LNCAP (cell line): ENCODE measurements at regions not wholly inside any gene's neighbourhood (a gene's known extent, or its start where the extent isn't known, plus 50 kb on each side); places are given as distances from the start of the nearest gene placed in this dataset.

Source experiments
- TF ChIP-seq, protein P1 (sequence below): fragments of 450-650 bp; IDR thresholded peaks from 2 replicates; pipeline ENCODE4 v1.5.1; 2017; ENCODE audit warnings: mild to moderate bottlenecking

DNA sequence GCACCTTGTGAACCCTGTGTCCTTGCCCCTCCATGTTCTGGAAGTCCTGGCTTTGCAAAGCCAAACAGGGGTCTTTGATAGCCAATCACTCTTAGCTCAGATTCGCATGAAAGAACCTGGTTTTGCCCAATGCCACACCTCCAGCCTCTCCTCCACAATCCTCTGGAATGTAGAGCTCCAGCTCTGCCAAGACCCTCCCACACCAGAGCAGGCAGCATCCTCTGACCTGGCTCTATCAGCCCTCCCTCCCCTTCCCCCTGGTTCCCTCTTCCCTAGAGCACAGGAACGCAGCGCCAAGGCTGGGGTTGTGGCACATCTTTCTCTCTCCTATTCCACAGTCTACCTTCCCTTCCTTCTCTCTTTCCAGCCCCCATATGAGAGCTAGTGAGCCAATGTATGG is 133.3 kb downstream of the RPLP1 start:
- TF ChIP-seq, protein P1, sequence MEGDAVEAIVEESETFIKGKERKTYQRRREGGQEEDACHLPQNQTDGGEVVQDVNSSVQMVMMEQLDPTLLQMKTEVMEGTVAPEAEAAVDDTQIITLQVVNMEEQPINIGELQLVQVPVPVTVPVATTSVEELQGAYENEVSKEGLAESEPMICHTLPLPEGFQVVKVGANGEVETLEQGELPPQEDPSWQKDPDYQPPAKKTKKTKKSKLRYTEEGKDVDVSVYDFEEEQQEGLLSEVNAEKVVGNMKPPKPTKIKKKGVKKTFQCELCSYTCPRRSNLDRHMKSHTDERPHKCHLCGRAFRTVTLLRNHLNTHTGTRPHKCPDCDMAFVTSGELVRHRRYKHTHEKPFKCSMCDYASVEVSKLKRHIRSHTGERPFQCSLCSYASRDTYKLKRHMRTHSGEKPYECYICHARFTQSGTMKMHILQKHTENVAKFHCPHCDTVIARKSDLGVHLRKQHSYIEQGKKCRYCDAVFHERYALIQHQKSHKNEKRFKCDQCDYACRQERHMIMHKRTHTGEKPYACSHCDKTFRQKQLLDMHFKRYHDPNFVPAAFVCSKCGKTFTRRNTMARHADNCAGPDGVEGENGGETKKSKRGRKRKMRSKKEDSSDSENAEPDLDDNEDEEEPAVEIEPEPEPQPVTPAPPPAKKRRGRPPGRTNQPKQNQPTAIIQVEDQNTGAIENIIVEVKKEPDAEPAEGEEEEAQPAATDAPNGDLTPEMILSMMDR, result no peak

DNA sequence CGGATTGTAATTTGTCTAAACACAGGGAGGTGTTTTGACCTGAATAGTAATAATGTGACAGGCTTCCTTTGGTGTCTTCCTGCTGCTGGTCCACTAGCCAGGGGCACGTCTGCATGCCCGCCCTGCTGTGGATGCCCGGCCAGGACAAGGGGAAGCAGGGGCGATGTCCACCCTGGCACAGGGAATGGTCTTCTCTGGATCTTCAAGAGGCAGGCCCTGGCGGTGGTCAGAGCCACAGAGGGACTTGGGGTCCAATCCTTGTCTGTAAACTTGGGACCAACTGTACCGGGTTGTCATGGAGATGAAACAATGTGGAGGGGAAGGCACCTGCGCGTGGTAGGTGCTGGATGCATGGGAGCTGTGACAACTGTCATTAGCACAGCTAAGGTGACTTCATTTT is 134.1 kb downstream of the RPLP1 start:
- TF ChIP-seq, protein P1, result no peak

DNA sequence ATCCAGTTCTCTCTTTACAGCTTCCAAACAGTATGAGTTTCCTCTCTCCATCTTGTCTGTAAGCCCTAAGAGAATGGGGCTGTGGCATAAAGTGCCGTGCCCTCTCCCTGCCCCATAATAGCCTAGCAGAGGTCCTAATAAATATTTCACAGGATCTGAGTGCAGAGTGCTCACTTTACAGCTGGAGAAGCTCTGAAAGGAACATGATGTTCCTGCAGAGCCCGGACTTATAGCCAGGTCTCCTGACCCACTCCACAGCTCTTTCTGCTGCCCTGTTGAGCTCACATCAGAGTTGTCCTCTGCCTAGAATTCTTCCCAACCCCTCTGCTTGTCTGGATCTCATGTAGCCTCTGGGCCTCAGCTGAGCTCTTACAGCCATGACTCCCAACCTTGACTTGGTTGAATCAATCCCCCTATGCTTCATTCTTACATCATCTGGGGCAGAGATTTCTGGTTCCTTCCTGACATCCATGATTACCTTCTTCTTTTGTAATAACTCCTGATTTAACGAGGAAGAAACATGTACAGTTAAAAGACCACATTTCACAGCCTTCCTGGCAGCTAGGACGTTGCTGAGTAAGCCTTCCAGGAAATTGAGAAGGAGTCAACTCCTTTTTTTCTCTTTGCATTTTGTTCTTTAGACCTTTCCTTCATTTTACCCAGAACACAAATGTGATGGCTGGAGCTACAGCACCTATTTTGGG is 135.3 kb downstream of the RPLP1 start:
- TF ChIP-seq, protein P1, result no peak

DNA sequence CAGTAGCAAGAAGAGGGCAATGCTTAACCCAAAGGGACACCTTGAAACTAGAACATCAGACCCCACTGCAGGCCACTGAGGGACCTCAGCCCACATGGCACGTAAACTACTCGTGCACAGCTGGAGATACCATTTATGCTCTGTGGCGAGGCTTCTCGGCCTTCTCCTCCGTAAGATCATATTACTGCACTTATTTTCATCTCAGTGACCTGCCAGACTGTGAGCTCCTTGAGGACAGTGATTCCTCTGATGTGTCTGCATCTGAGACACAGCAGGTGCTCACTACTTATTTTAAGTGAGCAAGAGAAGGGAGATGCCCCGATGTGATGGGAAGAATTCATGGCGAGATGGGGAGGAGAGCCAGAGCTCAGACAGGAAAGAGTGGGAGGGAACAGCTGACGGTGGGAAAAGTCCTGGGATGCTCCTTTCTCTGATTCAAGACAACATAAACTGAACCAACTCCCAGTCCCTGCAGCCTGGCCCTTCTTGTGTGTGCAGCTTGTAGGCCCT is 137.6 kb downstream of the RPLP1 start:
- TF ChIP-seq, protein P1, result no peak

DNA sequence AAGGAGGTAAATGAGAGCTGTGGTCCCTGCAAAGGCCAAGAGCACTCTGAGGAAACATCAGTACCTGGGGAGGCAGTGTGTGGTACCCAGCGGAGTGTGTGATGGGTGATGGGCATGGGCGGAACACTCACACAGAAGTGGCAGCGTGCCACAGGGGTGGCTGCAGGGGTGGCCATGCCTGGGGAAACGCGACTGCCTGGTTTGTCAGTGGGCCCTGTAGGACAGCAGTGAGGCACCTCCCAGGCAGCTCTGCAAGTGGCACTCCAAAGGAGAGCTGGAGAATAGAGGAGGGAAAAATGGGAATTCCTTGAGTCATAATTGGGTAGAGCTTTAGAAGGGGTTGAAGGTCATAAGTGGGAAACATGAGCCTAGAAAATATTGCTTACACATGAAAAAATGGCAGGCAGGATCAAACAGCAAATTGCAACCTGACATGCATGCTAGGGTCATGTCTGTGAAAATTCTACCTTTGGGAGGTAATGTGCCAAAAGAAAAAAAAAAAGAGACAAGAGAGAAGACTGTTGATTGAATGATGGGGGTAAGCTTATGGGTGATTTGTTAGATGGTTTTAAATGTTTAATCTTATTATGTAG is 138.4 kb downstream of the RPLP1 start:
- TF ChIP-seq, protein P1, result no peak

DNA sequence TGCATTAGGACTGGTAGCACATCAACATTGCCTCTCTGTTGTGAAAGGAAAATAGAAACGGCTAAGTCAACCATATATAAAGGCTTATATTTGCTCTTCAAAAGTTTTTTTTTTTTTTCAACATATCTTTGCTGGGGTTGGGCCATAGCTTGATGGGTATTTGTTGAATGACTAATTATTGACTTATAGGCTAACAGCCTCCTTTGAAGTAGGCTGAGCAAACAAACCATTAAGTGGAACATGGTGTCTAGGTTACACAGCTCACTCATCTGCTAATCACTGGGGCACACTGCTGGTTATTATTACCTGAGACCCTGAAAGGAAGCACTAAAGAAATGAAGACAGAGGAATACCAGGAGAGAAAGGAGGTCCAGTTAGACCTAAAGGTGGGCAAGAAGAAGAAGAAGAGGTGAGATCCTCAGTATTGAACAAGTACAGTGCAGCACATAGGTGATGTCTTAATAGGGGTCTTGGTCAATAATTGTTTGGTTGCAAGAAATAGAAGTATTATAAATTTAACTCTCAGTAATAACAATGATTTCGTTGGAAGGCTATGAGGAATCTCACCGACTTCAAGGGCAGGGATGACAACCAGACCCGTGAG is 139.4 kb downstream of the RPLP1 start:
- TF ChIP-seq, protein P1, result no peak

DNA sequence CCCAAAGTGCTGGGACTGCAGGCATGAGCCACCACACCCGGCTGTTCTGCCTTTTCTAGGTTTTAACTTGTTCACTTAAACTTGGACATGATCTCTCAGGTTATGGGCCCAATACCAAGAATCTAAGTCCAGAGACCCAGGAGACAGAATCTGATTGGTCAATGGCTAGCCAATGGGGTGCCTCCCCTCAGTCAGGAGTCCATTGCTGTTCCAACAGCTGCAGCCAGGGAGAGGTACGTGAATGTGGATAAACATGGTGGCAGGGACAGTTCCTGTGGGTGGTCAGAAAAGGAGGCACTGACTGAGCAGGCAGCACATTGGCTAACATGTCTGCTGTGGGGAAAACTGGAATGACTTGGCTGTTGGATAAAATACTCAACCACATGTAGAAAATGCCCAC is 140.3 kb downstream of the RPLP1 start:
- TF ChIP-seq, protein P1, result no peak
